ENCODE measurements at regions not wholly inside any gene's neighbourhood (a gene's known extent, or its start where the extent isn't known, plus 50 kb on each side); places are given as distances from the start of the nearest gene placed in this dataset.
"Not testable (repeated sequence)": the region's sequence is repeated elsewhere in the genome, so short reads cannot be mapped to it uniquely, and the experiment has no call there.

- not testable (repeated sequence) for H3K36me3 Mint-ChIP-seq; H3K27ac Mint-ChIP-seq; H3K4me1 Mint-ChIP-seq; H3K4me3 Mint-ChIP-seq; H3K9me3 Mint-ChIP-seq; ATAC-seq; DNase-seq (ENCODE audit: low spot score in 2 of 2)
These were observed 554.6 kb upstream of the LUZP2 start for GRCh38 chr11:23942117-23942815.

- ATAC-seq, result no peak
- Mint-ChIP-seq H3K9me3 (peaks cover 10% of the 10 kb centered on the region), H3K27ac (no peak overlapping the region), H3K4me3 (no peak overlapping the region), H3K36me3 (no peaks in the 10 kb centered on the region), H3K4me1 (no peaks in the 10 kb centered on the region)
- DNase-seq (ENCODE audit: low spot score in 2 of 2), result no peak
These were observed 551.9 kb upstream of the LUZP2 start for GRCh38 chr11:23944923-23945322.

- Mint-ChIP-seq H3K4me3 (no peak overlapping the region), H3K4me1 (no peaks in the 10 kb centered on the region)
These were observed 549.0 kb upstream of the LUZP2 start for GRCh38 chr11:23947883-23948282.

GRCh38 chr11:23948851-23949250 is 548.0 kb upstream of the LUZP2 start:
- Mint-ChIP-seq H3K27ac (no peak overlapping the region), H3K4me3 (no peak overlapping the region)
- ATAC-seq, result no peak

More at GRCh38 chr11:23947883-23948282, 549.0 kb upstream of the LUZP2 start:
- ATAC-seq, result no peak
- H3K9me3 Mint-ChIP-seq, result peaks cover 8% of the 10 kb centered on the region
- DNase-seq (ENCODE audit: low spot score in 2 of 2), result no peak
- H3K27ac Mint-ChIP-seq, result no peak overlapping the region
- no peaks in the 10 kb centered on the region for H3K36me3 Mint-ChIP-seq

GRCh38 chr11:23953951-23954710 is 542.7 kb upstream of the LUZP2 start:
- Mint-ChIP-seq H3K4me3 (no peak overlapping the region), H3K4me1 (no peaks in the 10 kb centered on the region), H3K9me3 (peaks cover 5% of the 10 kb centered on the region), H3K27ac (no peak overlapping the region), H3K36me3 (no peaks in the 10 kb centered on the region)
- DNase-seq (ENCODE audit: low spot score in 2 of 2) (no peak), ATAC-seq (no peak)

More at GRCh38 chr11:23948851-23949250, 548.0 kb upstream of the LUZP2 start:
- Mint-ChIP-seq H3K9me3 (peaks cover 8% of the 10 kb centered on the region), H3K4me1 (no peaks in the 10 kb centered on the region), H3K36me3 (no peaks in the 10 kb centered on the region)
- DNase-seq (ENCODE audit: low spot score in 2 of 2), result no peak

GRCh38 chr11:23954730-23955129 is 542.1 kb upstream of the LUZP2 start:
- H3K4me1 Mint-ChIP-seq, result no peaks in the 10 kb centered on the region
- no peak overlapping the region for H3K27ac Mint-ChIP-seq
- no peak for ATAC-seq
- no peak for DNase-seq (ENCODE audit: low spot score in 2 of 2)
- H3K36me3 Mint-ChIP-seq, result no peaks in the 10 kb centered on the region
- H3K9me3 Mint-ChIP-seq, result peaks cover 5% of the 10 kb centered on the region
- H3K4me3 Mint-ChIP-seq, result no peak overlapping the region

GRCh38 chr11:23956586-23956985 is 540.3 kb upstream of the LUZP2 start:
- no peak overlapping the region for H3K27ac Mint-ChIP-seq
- no peak overlapping the region for H3K4me3 Mint-ChIP-seq
- H3K4me1 Mint-ChIP-seq, result no peaks in the 10 kb centered on the region
- ATAC-seq (no peak), DNase-seq (ENCODE audit: low spot score in 2 of 2) (no peak)
- H3K36me3 Mint-ChIP-seq, result no peaks in the 10 kb centered on the region
- H3K9me3 Mint-ChIP-seq, result no peaks in the 10 kb centered on the region

GRCh38 chr11:23957314-23957713 is 539.5 kb upstream of the LUZP2 start:
- H3K27ac Mint-ChIP-seq, result no peak overlapping the region
- DNase-seq (ENCODE audit: low spot score in 2 of 2) (no peak), ATAC-seq (no peak)
- no peaks in the 10 kb centered on the region for H3K36me3 Mint-ChIP-seq
- H3K9me3 Mint-ChIP-seq, result no peaks in the 10 kb centered on the region
- no peak overlapping the region for H3K4me3 Mint-ChIP-seq
- H3K4me1 Mint-ChIP-seq, result no peaks in the 10 kb centered on the region

- H3K4me1 Mint-ChIP-seq, result no peaks in the 10 kb centered on the region
- no peaks in the 10 kb centered on the region for H3K36me3 Mint-ChIP-seq
- ATAC-seq (no peak), DNase-seq (ENCODE audit: low spot score in 2 of 2) (no peak)
- H3K4me3 Mint-ChIP-seq, result no peak overlapping the region
- no peak overlapping the region for H3K27ac Mint-ChIP-seq
- peaks cover 5% of the 10 kb centered on the region for H3K9me3 Mint-ChIP-seq
These were observed 537.4 kb upstream of the LUZP2 start for GRCh38 chr11:23959462-23959861.

- ATAC-seq, result no peak
- DNase-seq (ENCODE audit: low spot score in 2 of 2), result no peak
- Mint-ChIP-seq H3K4me3 (no peak overlapping the region), H3K4me1 (no peaks in the 10 kb centered on the region), H3K27ac (no peak overlapping the region), H3K9me3 (peaks cover 6% of the 10 kb centered on the region), H3K36me3 (no peaks in the 10 kb centered on the region)
These were observed 535.1 kb upstream of the LUZP2 start for GRCh38 chr11:23961503-23962338.

GRCh38 chr11:23973244-23973643 is 523.6 kb upstream of the LUZP2 start:
- DNase-seq (ENCODE audit: low spot score in 2 of 2), result no peak
- Mint-ChIP-seq H3K4me3 (no peak overlapping the region), H3K27ac (no peak overlapping the region), H3K36me3 (no peaks in the 10 kb centered on the region), H3K9me3 (peaks cover 19% of the 10 kb centered on the region), H3K4me1 (no peaks in the 10 kb centered on the region)
- ATAC-seq, result no peak

- H3K9me3 Mint-ChIP-seq, result peaks cover 19% of the 10 kb centered on the region
- ATAC-seq (no peak), DNase-seq (ENCODE audit: low spot score in 2 of 2) (no peak)
- no peaks in the 10 kb centered on the region for H3K36me3 Mint-ChIP-seq
- no peak overlapping the region for H3K4me3 Mint-ChIP-seq
- H3K27ac Mint-ChIP-seq, result no peak overlapping the region
- H3K4me1 Mint-ChIP-seq, result no peaks in the 10 kb centered on the region
These were observed 522.8 kb upstream of the LUZP2 start for GRCh38 chr11:23974051-23974450.

- ATAC-seq (no peak), DNase-seq (ENCODE audit: low spot score in 2 of 2) (no peak)
- Mint-ChIP-seq H3K36me3 (no peaks in the 10 kb centered on the region), H3K27ac (no peak overlapping the region), H3K9me3 (peaks cover 18% of the 10 kb centered on the region), H3K4me3 (no peak overlapping the region), H3K4me1 (no peaks in the 10 kb centered on the region)
These were observed 522.3 kb upstream of the LUZP2 start for GRCh38 chr11:23974601-23975000.

GRCh38 chr11:23976426-23976825 is 520.4 kb upstream of the LUZP2 start:
- no peak for ATAC-seq
- H3K4me3 Mint-ChIP-seq, result no peak overlapping the region
- peaks cover 7% of the 10 kb centered on the region for H3K9me3 Mint-ChIP-seq
- no peaks in the 10 kb centered on the region for H3K36me3 Mint-ChIP-seq
- H3K27ac Mint-ChIP-seq, result no peak overlapping the region
- no peak for DNase-seq (ENCODE audit: low spot score in 2 of 2)
- no peaks in the 10 kb centered on the region for H3K4me1 Mint-ChIP-seq

- Mint-ChIP-seq H3K4me1 (no peaks in the 10 kb centered on the region), H3K4me3 (no peak overlapping the region), H3K36me3 (no peaks in the 10 kb centered on the region), H3K9me3 (peaks cover 6% of the 10 kb centered on the region), H3K27ac (no peak overlapping the region)
- DNase-seq (ENCODE audit: low spot score in 2 of 2) (no peak), ATAC-seq (no peak)
These were observed 520.0 kb upstream of the LUZP2 start for GRCh38 chr11:23976841-23977271.
